Effector CD8-positive, alpha-beta T cell (primary cell): ENCODE measurements at regions not wholly inside any gene's neighbourhood (a gene's known extent, or its start where the extent isn't known, plus 50 kb on each side); places are given as distances from the start of the nearest gene placed in this dataset.

Experiments
- DNase-seq: peaks from one replicate; lab custom pipeline; 2025; lab: John Stamatoyannopoulos, UW

DNA sequence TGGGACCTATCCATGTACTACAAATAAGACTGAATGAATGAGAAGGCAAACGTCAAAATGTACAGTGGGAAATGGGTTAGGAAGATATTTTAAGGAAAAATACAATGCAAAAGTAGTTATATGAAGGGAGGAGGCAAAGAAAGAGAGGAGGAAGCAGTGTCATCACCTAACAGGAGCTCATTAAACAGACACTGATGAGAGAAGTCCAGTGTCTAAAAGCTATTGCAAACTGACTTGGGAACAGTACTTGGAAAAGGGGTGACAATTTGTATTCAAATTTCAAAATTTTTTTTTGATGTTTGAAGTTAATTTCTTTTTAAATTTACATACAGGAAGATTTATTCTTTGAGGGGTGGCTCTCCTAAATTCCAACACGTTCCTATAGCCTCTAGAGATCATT lies 143.5 kb upstream of the NOX3 start:
- no peak for DNase-seq

- no peak for DNase-seq
Observed at GRCh38 chr6:155595284-155595683, 139.6 kb upstream of the NOX3 start.

GRCh38 chr6:155591741-155592140 lies 136.1 kb upstream of the NOX3 start:
- DNase-seq: no peak

DNA sequence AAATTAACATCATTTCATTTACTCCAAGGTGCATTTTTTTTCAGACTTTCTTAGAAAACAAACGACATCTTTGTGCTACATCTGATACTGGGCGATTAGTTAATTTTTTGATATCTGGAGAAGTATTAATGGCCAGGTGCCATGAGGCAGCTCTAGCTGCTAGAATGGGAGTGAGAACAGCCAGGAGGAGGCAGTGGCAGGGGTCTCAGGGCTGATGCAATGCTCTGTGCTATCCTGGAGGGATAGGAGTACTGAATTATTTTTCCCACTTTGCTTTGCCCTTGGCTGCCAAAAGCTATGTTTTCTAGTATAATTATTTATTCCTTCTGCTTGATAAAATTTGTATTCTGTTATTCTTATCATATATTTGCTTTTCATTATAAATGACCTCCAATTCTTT lies 133.6 kb upstream of the NOX3 start:
- no peak for DNase-seq

DNA sequence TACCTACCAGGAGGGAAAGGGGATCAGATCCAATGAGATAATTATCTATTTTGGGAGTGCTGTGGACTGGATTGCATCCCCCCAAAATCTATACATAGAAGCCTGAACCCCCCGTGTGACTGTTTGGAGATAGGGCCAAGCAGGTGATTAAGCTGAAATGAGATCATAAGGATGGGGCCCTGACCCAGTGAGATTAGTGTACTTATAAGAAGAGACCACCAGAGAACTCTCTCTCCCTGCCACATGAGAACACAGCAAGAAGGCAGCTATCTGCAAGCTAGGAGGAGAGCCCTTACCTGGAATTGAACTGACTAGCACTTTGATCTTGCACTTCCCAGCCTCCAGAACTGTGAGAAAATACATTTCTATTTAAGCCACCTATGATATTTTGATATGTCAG lies 132.2 kb upstream of the NOX3 start:
- DNase-seq: no peak

GRCh38 chr6:155586090-155586489 lies 130.5 kb upstream of the NOX3 start:
- DNase-seq: no peak

DNA sequence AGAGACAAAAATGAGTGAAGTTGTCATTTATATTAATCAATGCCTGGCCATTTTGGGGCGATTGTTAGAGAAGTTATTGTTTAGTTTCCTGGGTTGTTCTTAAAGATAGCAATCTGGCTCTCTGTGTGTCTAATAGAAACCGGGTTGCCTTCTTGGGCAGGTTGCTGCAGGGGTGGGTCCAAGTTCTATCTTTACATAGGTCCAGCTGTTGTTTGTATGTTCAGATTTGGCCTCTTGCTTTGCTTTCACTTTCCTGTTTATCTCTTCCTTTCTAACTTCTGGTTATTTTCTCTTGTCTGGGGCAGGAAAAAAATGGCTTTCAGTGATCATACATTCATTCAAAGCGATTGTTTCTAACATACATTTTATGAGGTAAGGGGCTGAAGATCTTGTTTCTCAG lies 128.4 kb upstream of the NOX3 start:
- DNase-seq: no peak

DNA sequence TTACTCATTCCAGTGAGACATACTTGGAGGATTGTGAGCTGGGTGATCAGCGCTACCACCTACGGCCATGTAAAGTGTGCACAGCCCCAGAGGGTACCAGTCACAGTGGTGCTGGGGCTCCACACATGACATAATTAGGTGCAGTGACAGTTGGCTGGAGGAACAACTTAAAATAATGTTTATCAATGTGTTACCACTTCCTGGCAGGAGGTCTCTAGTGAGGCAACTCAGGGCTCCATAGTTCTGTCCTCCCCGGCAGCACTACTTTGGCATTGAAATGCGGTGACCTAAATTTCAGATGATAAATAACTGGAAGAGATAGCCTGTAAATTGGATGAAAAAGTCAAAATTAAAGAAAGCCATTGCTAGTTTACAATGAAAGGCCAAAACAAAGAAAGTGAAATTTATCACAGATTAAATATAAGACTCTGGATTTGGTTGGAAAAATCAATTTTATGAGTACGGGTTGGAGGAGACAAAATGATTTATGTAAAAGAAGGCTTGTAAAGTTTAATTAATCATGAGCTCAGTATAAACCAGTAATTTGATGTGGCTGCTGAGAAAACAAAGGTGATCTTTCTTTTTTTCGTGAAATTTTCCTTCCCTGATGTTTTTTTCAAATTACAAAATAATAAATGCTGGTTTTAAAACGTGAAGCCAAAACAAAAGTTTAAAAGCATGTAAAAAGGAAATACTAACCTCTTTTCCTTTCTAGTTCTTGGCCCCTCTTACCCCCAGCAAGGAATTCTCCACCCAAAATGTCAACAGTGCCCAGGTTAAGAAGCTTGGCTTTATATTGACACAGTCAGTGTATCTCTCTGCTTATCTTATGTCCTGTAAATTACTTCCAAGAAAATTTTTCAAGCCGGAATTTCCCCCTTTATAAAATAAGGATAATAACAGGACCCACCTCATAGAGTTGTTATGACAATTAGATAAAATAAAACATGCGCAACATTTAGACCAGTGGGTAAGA lies 126.7 kb upstream of the NOX3 start:
- no peak for DNase-seq

DNA sequence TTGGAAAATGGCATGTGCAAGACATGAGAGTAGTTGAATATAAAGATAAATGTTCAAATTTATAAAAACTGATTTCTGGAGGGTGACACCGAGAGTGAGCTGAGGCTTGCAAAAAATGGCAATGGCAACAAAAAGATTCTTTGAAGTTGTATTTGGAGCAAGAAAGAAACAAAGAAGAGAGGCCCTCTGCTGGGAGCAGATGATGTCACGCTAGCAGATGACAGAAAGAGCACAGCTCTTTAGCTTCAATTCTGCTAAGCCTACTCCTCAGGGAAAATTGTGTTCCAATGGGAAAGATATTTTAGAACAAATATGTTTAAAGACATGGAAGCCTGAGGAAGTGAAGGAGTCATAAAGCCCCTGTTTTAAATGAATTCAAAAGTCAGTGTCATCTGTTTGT lies 125.3 kb upstream of the NOX3 start:
- DNase-seq: no peak

DNA sequence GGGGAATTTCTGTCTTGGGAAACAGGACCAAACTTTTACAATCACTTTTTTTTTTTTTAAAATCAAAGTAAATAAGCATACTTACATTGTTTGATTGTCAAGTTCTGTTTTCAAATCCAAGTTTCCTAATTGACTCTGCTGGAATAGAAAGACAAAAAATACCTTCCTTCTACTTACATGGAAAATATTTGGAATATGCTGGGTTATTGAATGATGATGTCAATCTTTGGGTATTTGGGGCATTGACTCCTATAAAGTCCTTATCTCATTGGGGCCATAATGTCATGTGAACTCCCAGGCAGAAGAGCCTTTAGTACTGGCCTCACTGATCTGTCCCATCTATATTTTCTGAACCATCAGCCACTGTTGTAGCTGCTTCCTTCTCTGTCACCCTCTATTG lies 122.6 kb upstream of the NOX3 start:
- DNase-seq: no peak

DNA sequence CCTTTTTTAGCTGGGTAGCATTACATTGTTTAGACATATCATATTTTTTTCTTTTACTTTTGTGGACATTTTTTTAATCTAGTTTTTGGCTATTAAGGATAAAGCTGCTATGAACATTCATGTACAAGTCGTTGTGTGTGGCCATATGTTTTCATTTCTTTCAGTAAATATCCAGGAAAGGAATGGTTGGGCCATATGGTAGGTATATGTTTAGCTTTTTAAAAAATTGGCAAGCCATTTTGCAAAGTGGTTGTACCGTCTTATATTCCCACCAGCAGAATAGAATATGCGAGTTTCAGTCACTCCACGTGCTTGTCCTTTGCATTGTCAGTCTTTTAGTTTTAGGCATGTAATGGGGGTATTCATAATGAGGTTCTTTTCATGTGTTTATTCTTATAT lies 106.3 kb upstream of the NOX3 start:
- DNase-seq: no peak

- no peak for DNase-seq
Observed at GRCh38 chr6:155561257-155561965, 105.8 kb upstream of the NOX3 start.

GRCh38 chr6:155549928-155550327 lies 94.3 kb upstream of the NOX3 start:
- DNase-seq: no peak

GRCh38 chr6:155549028-155549798 lies 93.6 kb upstream of the NOX3 start:
- DNase-seq: no peak

- DNase-seq: no peak
Observed at GRCh38 chr6:155548576-155548975, 92.9 kb upstream of the NOX3 start.

DNA sequence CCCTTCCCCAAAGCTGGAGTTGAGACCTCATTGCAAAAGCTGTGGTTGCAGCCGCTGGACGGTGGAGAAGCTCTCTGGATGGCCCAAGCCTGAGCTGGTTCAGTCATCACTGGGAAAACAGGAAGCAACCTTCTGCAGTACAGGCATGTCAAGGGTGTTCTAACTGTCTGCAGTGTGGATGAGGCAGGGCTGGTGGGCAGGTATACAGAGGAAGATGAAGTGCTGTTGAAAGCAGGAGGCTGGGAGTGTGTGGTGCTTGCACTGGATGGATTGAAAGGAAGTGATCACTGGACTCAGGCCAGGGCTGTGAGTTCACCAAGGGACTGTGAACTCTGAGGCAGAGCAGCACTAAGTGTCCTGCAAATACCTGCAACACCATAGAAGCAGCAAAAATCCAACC lies 89.0 kb upstream of the NOX3 start:
- no peak for DNase-seq

DNA sequence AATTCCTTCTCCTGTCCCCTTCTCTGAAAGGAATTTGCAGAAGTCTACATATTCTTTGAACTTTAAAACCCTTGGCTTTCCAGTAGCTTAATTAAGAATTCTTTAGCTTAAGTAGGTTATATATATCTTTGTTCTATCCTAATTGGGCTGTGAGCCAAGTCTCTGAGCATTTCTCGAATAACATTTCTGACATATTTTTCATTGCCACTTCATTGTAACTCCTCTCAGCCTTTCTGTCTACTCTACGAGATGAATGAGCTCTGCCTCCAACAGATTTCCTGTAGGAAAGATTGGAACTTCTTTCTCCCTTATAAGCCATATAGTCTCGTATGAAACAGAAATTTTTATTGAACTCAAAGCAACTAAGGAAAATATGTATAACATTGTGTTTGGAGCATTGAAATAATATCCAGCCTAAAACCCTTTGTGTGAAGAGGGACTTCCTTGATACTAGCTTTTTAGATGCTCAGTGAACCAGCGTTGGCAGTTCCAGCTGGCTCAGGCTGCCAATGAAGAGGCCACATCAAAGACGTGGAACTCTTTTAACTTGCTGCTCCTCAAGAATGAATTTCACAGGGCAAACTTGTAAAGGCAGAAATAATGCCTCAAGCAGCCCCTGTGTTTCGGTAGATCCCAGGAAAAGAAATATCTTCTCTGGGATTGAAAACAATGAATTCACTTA lies 87.7 kb upstream of the NOX3 start:
- no peak for DNase-seq

- no peak for DNase-seq
Observed at GRCh38 chr6:155542036-155542435, 86.4 kb upstream of the NOX3 start.

DNA sequence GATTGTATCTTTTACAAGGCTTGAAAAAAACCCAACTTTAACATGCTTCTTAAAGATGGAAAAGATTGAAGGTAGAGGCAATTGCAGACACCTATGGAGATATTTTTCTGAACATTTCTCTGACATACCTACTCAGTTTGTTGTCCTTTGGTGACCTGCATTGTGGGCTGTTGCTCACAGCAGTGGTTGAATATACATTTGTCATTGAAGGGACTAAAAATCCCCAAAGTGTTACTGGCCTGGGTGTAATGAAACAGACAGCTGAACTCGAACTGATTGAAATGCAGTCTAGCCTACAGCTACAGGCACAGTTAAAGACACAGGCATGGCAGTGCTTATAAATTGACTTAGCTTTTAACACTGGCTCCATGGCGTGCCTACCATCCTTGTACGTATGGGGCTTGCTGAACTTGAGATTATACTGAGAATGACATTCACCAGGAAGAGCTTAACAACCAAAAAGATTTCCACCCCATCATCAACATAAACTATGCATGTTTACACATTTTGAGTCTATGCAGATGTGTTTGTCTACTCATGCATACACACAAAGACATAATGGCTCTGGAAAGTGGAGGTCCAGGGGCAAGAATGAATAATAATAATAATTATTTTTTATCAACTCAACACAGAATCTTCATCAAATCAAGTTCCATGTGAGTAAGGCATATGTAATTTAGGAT lies 83.2 kb upstream of the NOX3 start:
- no peak for DNase-seq

DNA sequence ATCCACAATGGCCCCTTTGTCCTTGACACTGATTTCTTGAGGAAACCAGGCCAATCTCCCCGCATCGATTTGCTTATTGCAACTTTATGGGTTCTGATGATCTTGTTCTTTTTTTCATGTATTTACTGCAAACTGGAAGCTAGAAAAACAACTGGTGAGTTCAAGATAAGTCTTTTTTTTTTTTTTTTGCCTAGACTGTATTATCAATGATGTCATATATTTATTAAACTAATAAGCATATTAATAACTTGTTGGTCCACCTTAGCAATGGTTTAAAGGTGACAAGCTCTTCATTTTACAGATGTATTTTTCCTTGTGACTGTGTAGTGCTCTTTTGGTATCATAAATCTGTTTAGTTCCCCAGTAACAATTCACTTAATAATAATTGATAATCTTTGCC lies 79.0 kb upstream of the NOX3 start:
- DNase-seq: no peak

GRCh38 chr6:155530219-155530834 lies 74.7 kb upstream of the NOX3 start:
- no peak for DNase-seq
